ENCODE measurements at regions not wholly inside any gene's neighbourhood (a gene's known extent, or its start where the extent isn't known, plus 50 kb on each side); places are given as distances from the start of the nearest gene placed in this dataset.

DNA sequence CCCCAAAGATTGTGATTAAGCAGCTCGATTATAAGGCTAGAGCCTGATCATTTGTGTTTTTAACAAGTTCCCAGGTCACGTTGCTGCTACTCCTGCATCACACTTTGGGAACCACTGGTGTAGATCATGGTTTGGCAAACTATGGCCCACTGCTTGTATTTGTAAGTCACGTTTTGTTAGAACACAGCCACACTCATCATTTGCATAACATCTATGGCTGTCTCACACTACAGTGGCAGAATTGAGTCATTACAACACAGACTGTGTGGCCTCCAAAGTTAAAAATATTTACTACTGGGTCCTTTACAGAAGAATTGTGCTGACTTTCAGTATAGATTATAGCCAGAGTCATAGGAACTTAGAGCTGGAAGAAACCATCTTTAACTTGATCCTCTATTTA, 515.3 kb upstream of the PSMD7 start:
- no peaks in the 10 kb centered on the region for H4K20me1 ChIP-seq (ENCODE audit: control insufficient read depth, extremely low read depth, insufficient read depth, low read length)
- H3K9me3 ChIP-seq (ENCODE audit: control insufficient read depth, insufficient read depth, low read depth, low read length) = no peaks in the 10 kb centered on the region
- no peak overlapping the region for H3K27ac ChIP-seq (ENCODE audit: insufficient read depth, low read length)
- H3K9ac ChIP-seq (ENCODE audit: insufficient read depth, low read length) = no peak overlapping the region
- no peak overlapping the region for H3K4me3 ChIP-seq (replicated peaks in 1 of 4; ENCODE audit: control extremely low read depth in 1 of 4, insufficient read depth in 1 of 4, low read depth in 3 of 4, low read length in 4 of 4)
- no peaks in the 10 kb centered on the region for H3K4me1 ChIP-seq (ENCODE audit: control insufficient read depth, extremely low read depth, insufficient read depth, low read length)
- H2AFZ ChIP-seq (ENCODE audit: low read length) = no peak overlapping the region
- TF ChIP-seq, protein P1, sequence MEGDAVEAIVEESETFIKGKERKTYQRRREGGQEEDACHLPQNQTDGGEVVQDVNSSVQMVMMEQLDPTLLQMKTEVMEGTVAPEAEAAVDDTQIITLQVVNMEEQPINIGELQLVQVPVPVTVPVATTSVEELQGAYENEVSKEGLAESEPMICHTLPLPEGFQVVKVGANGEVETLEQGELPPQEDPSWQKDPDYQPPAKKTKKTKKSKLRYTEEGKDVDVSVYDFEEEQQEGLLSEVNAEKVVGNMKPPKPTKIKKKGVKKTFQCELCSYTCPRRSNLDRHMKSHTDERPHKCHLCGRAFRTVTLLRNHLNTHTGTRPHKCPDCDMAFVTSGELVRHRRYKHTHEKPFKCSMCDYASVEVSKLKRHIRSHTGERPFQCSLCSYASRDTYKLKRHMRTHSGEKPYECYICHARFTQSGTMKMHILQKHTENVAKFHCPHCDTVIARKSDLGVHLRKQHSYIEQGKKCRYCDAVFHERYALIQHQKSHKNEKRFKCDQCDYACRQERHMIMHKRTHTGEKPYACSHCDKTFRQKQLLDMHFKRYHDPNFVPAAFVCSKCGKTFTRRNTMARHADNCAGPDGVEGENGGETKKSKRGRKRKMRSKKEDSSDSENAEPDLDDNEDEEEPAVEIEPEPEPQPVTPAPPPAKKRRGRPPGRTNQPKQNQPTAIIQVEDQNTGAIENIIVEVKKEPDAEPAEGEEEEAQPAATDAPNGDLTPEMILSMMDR (conservative IDR thresholded peaks at IDR 0.05 in 1 of 2, IDR thresholded peaks at IDR 0.05 in 1 of 2; ENCODE audit: low read depth in 1 of 2, low read length in 2 of 2) = no peak
- TF ChIP-seq EZH2 (IDR thresholded peaks at IDR 0.05; ENCODE audit: low read length, missing control alignments) = no peak
- H3K79me2 ChIP-seq (ENCODE audit: control insufficient read depth, insufficient read depth, low read length) = no peaks in the 10 kb centered on the region
- no peak for DNase-seq (ENCODE audit: low read depth in 2 of 2)
- no peaks in the 10 kb centered on the region for H3K36me3 ChIP-seq (ENCODE audit: control insufficient read depth, insufficient read depth, low read length)
- H3K4me2 ChIP-seq (ENCODE audit: extremely low read depth, insufficient read depth, low read length) = no peak overlapping the region
- H3K27me3 ChIP-seq (ENCODE audit: control insufficient read depth, insufficient read depth, low read length) = no peaks in the 10 kb centered on the region

DNA sequence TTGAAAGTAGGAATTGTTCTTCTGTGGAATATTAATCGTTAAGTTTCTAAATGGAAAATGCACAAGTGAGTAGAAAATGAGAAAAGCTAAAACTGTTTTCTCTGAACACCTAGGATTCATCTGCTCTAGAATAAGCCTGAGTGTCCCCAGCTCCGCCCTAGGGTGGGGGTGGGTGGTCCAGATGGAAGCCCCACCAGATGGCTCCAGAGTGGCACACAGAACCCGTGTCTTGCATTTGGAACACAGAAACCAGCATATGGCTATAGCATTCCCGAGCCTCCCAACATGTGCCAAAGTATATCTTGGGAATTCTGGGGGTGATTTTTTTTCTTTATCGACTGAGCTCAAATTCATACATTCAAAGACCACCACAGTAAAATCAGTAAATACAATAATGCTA, 517.7 kb upstream of the PSMD7 start:
- H3K9ac ChIP-seq (ENCODE audit: insufficient read depth, low read length) = no peak overlapping the region
- H3K4me3 ChIP-seq (replicated peaks in 1 of 4; ENCODE audit: control extremely low read depth in 1 of 4, insufficient read depth in 1 of 4, low read depth in 3 of 4, low read length in 4 of 4) = no peak overlapping the region
- no peaks in the 10 kb centered on the region for H3K27me3 ChIP-seq (ENCODE audit: control insufficient read depth, insufficient read depth, low read length)
- TF ChIP-seq, protein P1 (conservative IDR thresholded peaks at IDR 0.05 in 1 of 2, IDR thresholded peaks at IDR 0.05 in 1 of 2; ENCODE audit: low read depth in 1 of 2, low read length in 2 of 2) = no peak
- no peak for TF ChIP-seq EZH2 (IDR thresholded peaks at IDR 0.05; ENCODE audit: low read length, missing control alignments)
- H3K36me3 ChIP-seq (ENCODE audit: control insufficient read depth, insufficient read depth, low read length) = no peaks in the 10 kb centered on the region
- no peaks in the 10 kb centered on the region for H3K9me3 ChIP-seq (ENCODE audit: control insufficient read depth, insufficient read depth, low read depth, low read length)
- no peaks in the 10 kb centered on the region for H3K4me1 ChIP-seq (ENCODE audit: control insufficient read depth, extremely low read depth, insufficient read depth, low read length)
- no peaks in the 10 kb centered on the region for H3K79me2 ChIP-seq (ENCODE audit: control insufficient read depth, insufficient read depth, low read length)
- no peaks in the 10 kb centered on the region for H4K20me1 ChIP-seq (ENCODE audit: control insufficient read depth, extremely low read depth, insufficient read depth, low read length)
- H3K27ac ChIP-seq (ENCODE audit: insufficient read depth, low read length) = no peak overlapping the region
- no peak overlapping the region for H2AFZ ChIP-seq (ENCODE audit: low read length)
- no peak for DNase-seq (ENCODE audit: low read depth in 2 of 2)
- H3K4me2 ChIP-seq (ENCODE audit: extremely low read depth, insufficient read depth, low read length) = no peak overlapping the region

DNA sequence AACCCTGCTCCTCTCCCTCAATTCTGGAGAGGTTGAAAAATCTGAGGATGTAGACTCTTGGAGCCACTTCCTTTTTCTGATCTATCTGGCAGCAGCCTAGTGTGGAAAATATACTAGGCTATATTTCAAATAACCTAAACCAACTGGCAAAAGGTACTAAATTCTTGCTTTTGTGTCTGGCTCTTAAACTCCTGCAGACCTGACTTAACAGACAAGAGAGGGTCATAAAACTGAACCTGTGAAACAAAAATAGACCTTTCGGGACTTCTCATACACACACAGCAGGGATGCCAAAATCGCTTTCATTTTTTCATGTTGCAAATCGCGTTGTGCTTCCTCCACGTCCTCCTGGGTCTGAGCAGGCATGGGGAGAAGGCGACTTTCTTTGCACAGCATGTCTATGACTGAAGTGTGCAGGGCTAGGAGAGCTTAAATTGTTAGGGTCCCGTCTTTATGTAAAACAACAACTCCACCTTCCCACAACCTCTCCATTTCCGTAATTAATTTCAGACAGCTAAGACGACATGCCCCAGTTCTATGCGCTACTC, 520.7 kb upstream of the PSMD7 start:
- H3K4me2 ChIP-seq (ENCODE audit: extremely low read depth, insufficient read depth, low read length) = no peak overlapping the region
- no peak overlapping the region for H3K9ac ChIP-seq (ENCODE audit: insufficient read depth, low read length)
- no peaks in the 10 kb centered on the region for H3K27me3 ChIP-seq (ENCODE audit: control insufficient read depth, insufficient read depth, low read length)
- H3K36me3 ChIP-seq (ENCODE audit: control insufficient read depth, insufficient read depth, low read length) = no peaks in the 10 kb centered on the region
- H2AFZ ChIP-seq (ENCODE audit: low read length) = no peak overlapping the region
- no peaks in the 10 kb centered on the region for H3K4me1 ChIP-seq (ENCODE audit: control insufficient read depth, extremely low read depth, insufficient read depth, low read length)
- TF ChIP-seq, protein P1 (conservative IDR thresholded peaks at IDR 0.05 in 1 of 2, IDR thresholded peaks at IDR 0.05 in 1 of 2; ENCODE audit: low read depth in 1 of 2, low read length in 2 of 2) = no peak
- TF ChIP-seq EZH2 (IDR thresholded peaks at IDR 0.05; ENCODE audit: low read length, missing control alignments) = no peak
- DNase-seq (ENCODE audit: low read depth in 2 of 2) = no peak
- no peaks in the 10 kb centered on the region for H3K9me3 ChIP-seq (ENCODE audit: control insufficient read depth, insufficient read depth, low read depth, low read length)
- no peak overlapping the region for H3K27ac ChIP-seq (ENCODE audit: insufficient read depth, low read length)
- H4K20me1 ChIP-seq (ENCODE audit: control insufficient read depth, extremely low read depth, insufficient read depth, low read length) = no peaks in the 10 kb centered on the region
- no peaks in the 10 kb centered on the region for H3K79me2 ChIP-seq (ENCODE audit: control insufficient read depth, insufficient read depth, low read length)
- peak overlapping the region in 1 of 4 experiments; percentile 37 for H3K4me3 ChIP-seq (replicated peaks in 1 of 4; ENCODE audit: control extremely low read depth in 1 of 4, insufficient read depth in 1 of 4, low read depth in 3 of 4, low read length in 4 of 4)

Data from fibroblast of lung (primary cell).